ENCODE measurements at regions not wholly inside any gene's neighbourhood (a gene's known extent, or its start where the extent isn't known, plus 50 kb on each side); places are given as distances from the start of the nearest gene placed in this dataset.

DNA sequence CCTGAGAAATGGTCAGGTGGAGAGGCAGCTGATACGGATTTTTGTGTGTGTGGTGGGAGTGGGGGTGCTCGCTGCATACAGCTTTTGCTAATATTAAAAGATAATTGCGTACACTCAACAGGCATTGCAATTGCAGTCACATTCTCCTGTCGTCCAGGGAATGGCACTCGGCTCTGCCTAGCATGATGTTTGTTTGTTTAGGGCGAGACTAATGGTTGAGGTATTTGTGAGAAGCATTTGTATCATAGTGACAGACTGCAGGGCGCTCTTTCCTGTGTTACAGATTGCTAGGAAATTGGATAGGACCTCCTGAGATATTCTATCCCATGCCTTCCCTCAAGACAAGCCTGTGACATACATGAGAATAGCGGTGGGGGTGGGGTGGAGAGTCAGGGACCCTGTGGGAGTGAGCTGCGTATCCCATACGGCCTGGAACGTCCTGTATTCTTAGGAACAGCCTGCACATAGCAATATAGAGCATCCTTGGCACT, 207.4 kb downstream of the SOX4 start:
- Histone ChIP-seq H3K27me3 (replicated peaks in 1 of 2; ENCODE audit: control insufficient read depth in 2 of 2, extremely low read depth in 1 of 2, insufficient read depth in 2 of 2, low read length in 1 of 2) (no peaks in the 10 kb centered on the region), H3K4me1 (ENCODE audit: control insufficient read depth in 1 of 2, extremely low read depth in 1 of 2, insufficient read depth in 2 of 2, low read length in 2 of 2) (no peaks in the 10 kb centered on the region), H3K4me3 (ENCODE audit: control insufficient read depth in 1 of 2, extremely low read depth in 1 of 2, low read length in 1 of 2) (no peak overlapping the region), H3K36me3 (ENCODE audit: control insufficient read depth in 2 of 2, extremely low read depth in 1 of 2, insufficient read depth in 1 of 2, low read length in 1 of 2) (no peaks in the 10 kb centered on the region), H3K27ac (ENCODE audit: low read length) (no peak overlapping the region), H3K9me3 (no peaks in the 10 kb centered on the region)
- ATAC-seq (replicated peaks in 1 of 4) (no peak), DNase-seq (no peak)
- 84% methylated on average over 6 of the region's 11 CpGs for WGBS (ENCODE audit: insufficient coverage)
- CTCF ChIA-PET, result no interaction called here
- H3K36me3 Mint-ChIP-seq, result no peaks in the 10 kb centered on the region
- H3K4me1 Mint-ChIP-seq, result no peaks in the 10 kb centered on the region
- H3K4me3 Mint-ChIP-seq, result no peak overlapping the region
- POLR2A ChIA-PET, result no interaction called here
- no peaks in the 10 kb centered on the region for H3K27me3 Mint-ChIP-seq
- H3K9me3 Mint-ChIP-seq, result peaks cover 0 to 4% (median 0%) of the 10 kb centered on the region in 3 donors
- H3K27ac Mint-ChIP-seq, result no peak overlapping the region

DNA sequence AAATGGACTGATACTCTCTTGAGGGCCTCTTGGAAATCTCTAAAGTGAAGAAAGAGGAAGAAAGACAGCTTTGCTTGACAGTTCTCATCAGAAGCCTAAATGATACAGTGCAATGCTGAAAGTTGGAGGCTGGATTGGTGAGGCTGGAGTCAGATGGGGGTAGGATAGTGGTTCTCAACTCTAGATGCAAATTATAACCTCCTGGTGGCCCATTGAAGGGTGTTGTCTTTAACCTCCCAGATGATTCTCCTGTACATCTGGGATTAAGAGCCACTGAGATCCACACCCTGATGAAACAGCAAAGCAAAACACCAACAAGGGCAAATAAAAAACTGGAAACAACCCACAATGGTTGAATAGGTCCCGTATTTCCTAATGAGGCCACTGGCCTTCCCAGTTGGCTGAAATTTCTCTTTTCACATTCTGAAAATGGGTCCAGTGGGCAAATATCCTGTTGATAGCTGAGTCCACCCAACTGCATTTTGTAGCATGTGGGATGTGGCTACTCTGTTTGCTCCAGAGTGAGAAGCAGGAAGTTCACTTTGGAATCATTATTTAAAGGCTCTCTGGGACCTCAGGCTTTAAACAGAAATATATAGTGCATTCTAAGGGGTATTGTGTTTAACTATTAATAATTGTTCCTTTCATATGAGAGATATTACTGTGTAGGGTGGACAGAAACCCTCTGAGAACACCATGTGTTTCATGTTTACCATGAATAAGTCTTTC, 208.1 kb downstream of the SOX4 start:
- Mint-ChIP-seq H3K36me3 (no peaks in the 10 kb centered on the region), H3K4me1 (no peaks in the 10 kb centered on the region), H3K4me3 (no peak overlapping the region), H3K27ac (no peak overlapping the region), H3K27me3 (no peaks in the 10 kb centered on the region), H3K9me3 (peaks cover 0 to 4% (median 0%) of the 10 kb centered on the region in 3 donors)
- Histone ChIP-seq H3K27me3 (replicated peaks in 1 of 2; ENCODE audit: control insufficient read depth in 2 of 2, extremely low read depth in 1 of 2, insufficient read depth in 2 of 2, low read length in 1 of 2) (no peaks in the 10 kb centered on the region), H3K4me3 (ENCODE audit: control insufficient read depth in 1 of 2, extremely low read depth in 1 of 2, low read length in 1 of 2) (no peak overlapping the region), H3K9me3 (no peaks in the 10 kb centered on the region), H3K4me1 (ENCODE audit: control insufficient read depth in 1 of 2, extremely low read depth in 1 of 2, insufficient read depth in 2 of 2, low read length in 2 of 2) (no peaks in the 10 kb centered on the region), H3K36me3 (ENCODE audit: control insufficient read depth in 2 of 2, extremely low read depth in 1 of 2, insufficient read depth in 1 of 2, low read length in 1 of 2) (no peaks in the 10 kb centered on the region), H3K27ac (ENCODE audit: low read length) (no peak overlapping the region)
- WGBS (ENCODE audit: insufficient coverage), result 78% methylated on average over 1 of the region's 1 CpG
- ATAC-seq (replicated peaks in 1 of 4) (no peak), DNase-seq (no peak)
- CTCF ChIA-PET, result no interaction called here
- POLR2A ChIA-PET, result no interaction called here

DNA sequence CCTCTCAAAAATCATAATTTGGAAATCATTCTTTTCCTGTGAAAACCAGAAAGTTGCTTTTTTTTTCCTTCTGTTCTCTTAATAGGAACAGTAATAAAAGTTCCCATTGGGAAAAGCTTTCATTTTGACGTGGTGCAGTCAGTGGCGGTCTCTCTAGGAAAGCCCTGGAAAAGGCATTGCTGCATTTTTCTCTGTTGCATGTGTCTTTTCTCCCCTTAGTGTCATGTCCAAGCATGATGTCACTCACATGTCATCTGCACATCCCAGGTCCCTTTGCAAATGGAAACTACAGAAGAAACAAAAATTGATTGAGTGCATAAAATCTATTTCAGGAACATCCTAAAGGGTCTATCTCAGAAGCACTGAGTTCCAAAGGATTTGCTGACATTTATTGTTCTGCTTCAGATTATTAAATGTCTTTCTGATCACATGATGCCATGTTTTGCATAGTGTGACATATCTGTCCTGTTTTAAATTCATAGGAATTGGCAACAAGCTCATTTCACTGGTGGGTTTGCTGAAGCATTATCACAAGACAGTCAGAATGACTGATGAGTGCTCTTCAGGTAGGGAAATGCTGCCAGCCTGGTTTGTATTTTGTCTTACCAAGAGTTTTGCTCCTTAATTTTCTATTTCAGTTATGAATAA, 208.7 kb downstream of the SOX4 start:
- no peaks in the 10 kb centered on the region for H3K27me3 ChIP-seq (replicated peaks in 1 of 2; ENCODE audit: control insufficient read depth in 2 of 2, extremely low read depth in 1 of 2, insufficient read depth in 2 of 2, low read length in 1 of 2)
- no peaks in the 10 kb centered on the region for H3K9me3 ChIP-seq
- Mint-ChIP-seq H3K36me3 (no peaks in the 10 kb centered on the region), H3K4me3 (no peak overlapping the region), H3K27ac (no peak overlapping the region), H3K27me3 (no peaks in the 10 kb centered on the region), H3K4me1 (no peaks in the 10 kb centered on the region), H3K9me3 (peaks cover 0 to 4% (median 0%) of the 10 kb centered on the region in 3 donors)
- H3K36me3 ChIP-seq (ENCODE audit: control insufficient read depth in 2 of 2, extremely low read depth in 1 of 2, insufficient read depth in 1 of 2, low read length in 1 of 2), result no peaks in the 10 kb centered on the region
- H3K4me3 ChIP-seq (ENCODE audit: control insufficient read depth in 1 of 2, extremely low read depth in 1 of 2, low read length in 1 of 2), result no peak overlapping the region
- CTCF ChIA-PET, result no interaction called here
- ATAC-seq (replicated peaks in 1 of 4) (no peak), DNase-seq (no peak)
- no CpG with 5 or more reads among the region's 2 CpGs for WGBS (ENCODE audit: insufficient coverage)
- H3K4me1 ChIP-seq (ENCODE audit: control insufficient read depth in 1 of 2, extremely low read depth in 1 of 2, insufficient read depth in 2 of 2, low read length in 2 of 2), result no peaks in the 10 kb centered on the region
- POLR2A ChIA-PET, result no interaction called here
- no peak overlapping the region for H3K27ac ChIP-seq (ENCODE audit: low read length)

DNA sequence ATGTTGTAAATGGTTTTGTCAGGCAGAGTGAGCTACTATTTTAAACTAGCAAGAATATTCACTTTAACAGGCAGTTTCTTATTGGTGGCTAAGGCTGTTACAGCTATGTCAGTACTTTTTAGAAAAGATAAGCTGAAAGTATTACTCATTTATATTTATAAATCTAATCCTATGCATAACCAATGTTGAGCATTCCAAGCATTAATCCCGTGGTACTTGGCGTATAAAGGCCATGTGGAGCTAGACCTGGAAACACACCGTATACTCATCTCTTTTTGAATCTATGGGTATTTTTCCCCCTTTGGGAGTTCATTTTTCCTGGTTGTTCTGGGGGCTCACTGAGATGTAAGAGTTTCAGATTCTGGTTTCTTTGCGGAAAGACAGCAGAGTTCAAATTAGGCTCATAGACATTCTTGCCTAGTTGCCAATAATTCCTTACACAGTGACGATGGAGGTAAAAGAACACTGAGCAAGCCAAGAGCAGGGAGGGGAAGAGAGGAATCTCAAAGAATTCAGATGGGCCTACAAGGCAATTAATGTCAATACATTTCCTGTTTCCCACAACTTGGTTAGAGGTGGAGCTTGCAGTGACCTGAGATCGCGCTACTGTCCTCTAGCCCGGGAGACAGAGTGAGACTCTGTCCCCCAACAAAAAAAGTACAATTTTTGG, 211.5 kb downstream of the SOX4 start:
- no peak overlapping the region for H3K27ac Mint-ChIP-seq
- H3K27me3 Mint-ChIP-seq, result no peaks in the 10 kb centered on the region
- H3K27ac ChIP-seq (ENCODE audit: low read length), result no peak overlapping the region
- DNase-seq (no peak), ATAC-seq (replicated peaks in 1 of 4) (no peak)
- H3K9me3 Mint-ChIP-seq, result no peaks in the 10 kb centered on the region
- H3K4me3 ChIP-seq (ENCODE audit: control insufficient read depth in 1 of 2, extremely low read depth in 1 of 2, low read length in 1 of 2), result no peak overlapping the region
- no peaks in the 10 kb centered on the region for H3K4me1 Mint-ChIP-seq
- no peaks in the 10 kb centered on the region for H3K27me3 ChIP-seq (replicated peaks in 1 of 2; ENCODE audit: control insufficient read depth in 2 of 2, extremely low read depth in 1 of 2, insufficient read depth in 2 of 2, low read length in 1 of 2)
- no peaks in the 10 kb centered on the region for H3K36me3 Mint-ChIP-seq
- WGBS (ENCODE audit: insufficient coverage), result no CpG with 5 or more reads among the region's 8 CpGs
- H3K4me1 ChIP-seq (ENCODE audit: control insufficient read depth in 1 of 2, extremely low read depth in 1 of 2, insufficient read depth in 2 of 2, low read length in 2 of 2), result no peaks in the 10 kb centered on the region
- CTCF ChIA-PET, result interaction anchor here in 1 of 2 donors (0.6 kb wide), 1 partner anchor 260 kb away, joined by 7 read pairs; no protein-coding TSS in a partner anchor
- H3K9me3 ChIP-seq, result no peaks in the 10 kb centered on the region
- POLR2A ChIA-PET, result no interaction called here
- H3K4me3 Mint-ChIP-seq, result no peak overlapping the region
- H3K36me3 ChIP-seq (ENCODE audit: control insufficient read depth in 2 of 2, extremely low read depth in 1 of 2, insufficient read depth in 1 of 2, low read length in 1 of 2), result no peaks in the 10 kb centered on the region

DNA sequence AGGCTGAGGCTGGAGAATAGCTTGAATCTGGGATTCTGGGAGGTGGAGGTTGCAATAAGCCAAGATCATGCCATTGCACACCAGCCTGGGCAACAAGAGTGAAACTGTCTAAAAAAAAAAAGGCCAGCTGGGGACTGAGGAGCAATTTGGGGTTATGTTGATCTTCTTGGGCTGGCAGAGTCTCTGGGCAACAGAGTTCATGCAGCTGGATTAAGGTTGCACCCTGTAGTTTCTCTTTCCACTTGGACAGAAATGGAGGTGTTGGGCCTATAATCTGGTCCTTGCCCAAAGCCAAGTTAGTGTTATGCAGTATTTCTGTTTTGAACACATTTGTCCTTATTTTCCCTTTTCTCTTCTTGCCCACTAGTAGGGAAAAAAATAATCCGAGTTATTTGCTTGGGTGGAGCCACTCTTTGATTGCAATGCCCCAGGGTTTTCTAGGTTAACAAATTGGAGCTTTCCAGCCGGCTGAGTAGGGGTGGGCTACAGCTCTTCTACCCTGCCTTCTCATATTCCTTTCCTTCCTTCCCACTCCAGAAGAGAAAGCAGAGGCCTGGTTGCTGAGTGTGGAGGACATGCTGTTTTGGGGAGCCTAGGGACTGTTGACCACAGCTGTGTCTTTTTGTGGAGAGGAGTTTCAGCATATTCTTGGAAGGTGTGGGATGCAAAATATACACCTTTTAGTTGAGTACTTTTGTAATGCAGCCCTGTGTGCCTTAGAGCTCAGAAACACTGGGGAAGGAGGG, 213.9 kb downstream of the SOX4 start:
- no peaks in the 10 kb centered on the region for H3K27me3 Mint-ChIP-seq
- Histone ChIP-seq H3K27ac (ENCODE audit: low read length) (no peak overlapping the region), H3K4me3 (ENCODE audit: control insufficient read depth in 1 of 2, extremely low read depth in 1 of 2, low read length in 1 of 2) (no peak overlapping the region), H3K4me1 (ENCODE audit: control insufficient read depth in 1 of 2, extremely low read depth in 1 of 2, insufficient read depth in 2 of 2, low read length in 2 of 2) (no peaks in the 10 kb centered on the region), H3K9me3 (no peaks in the 10 kb centered on the region), H3K27me3 (replicated peaks in 1 of 2; ENCODE audit: control insufficient read depth in 2 of 2, extremely low read depth in 1 of 2, insufficient read depth in 2 of 2, low read length in 1 of 2) (no peaks in the 10 kb centered on the region), H3K36me3 (ENCODE audit: control insufficient read depth in 2 of 2, extremely low read depth in 1 of 2, insufficient read depth in 1 of 2, low read length in 1 of 2) (no peaks in the 10 kb centered on the region)
- DNase-seq, result no peak
- ATAC-seq (replicated peaks in 1 of 4), result no peak
- ChIA-PET POLR2A (no interaction called here), CTCF (no interaction called here)
- no peak overlapping the region for H3K27ac Mint-ChIP-seq
- H3K9me3 Mint-ChIP-seq, result no peaks in the 10 kb centered on the region
- H3K36me3 Mint-ChIP-seq, result no peaks in the 10 kb centered on the region
- WGBS (ENCODE audit: insufficient coverage), result no CpG with 5 or more reads among the region's 2 CpGs
- no peak overlapping the region for H3K4me3 Mint-ChIP-seq
- H3K4me1 Mint-ChIP-seq, result no peaks in the 10 kb centered on the region

DNA sequence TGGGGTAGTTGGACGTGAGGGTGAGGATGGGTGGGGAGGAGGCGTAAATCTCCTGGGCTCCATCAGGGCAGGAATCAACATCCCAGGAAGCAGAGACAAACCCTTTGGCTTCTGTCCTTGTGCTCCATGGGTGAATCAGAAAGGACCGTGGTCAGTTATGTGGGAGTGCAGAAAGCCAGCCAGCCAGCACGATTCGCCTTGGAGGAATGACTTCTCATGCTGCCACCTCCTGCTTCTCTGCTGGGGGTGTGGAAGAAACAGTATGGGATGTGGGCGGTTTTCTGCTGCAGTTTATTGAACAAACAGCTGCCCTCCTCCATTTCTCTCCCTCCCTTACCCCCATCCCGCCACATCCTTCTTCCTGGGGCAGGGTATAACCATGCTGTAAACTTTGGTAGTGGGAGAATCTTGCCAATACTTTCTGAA, 214.5 kb downstream of the SOX4 start:
- H3K4me3 Mint-ChIP-seq, result no peak overlapping the region
- H3K27me3 ChIP-seq (replicated peaks in 1 of 2; ENCODE audit: control insufficient read depth in 2 of 2, extremely low read depth in 1 of 2, insufficient read depth in 2 of 2, low read length in 1 of 2), result no peaks in the 10 kb centered on the region
- WGBS (ENCODE audit: insufficient coverage), result 80% methylated on average over 3 of the region's 7 CpGs
- H3K27ac Mint-ChIP-seq, result no peak overlapping the region
- no peak overlapping the region for H3K4me3 ChIP-seq (ENCODE audit: control insufficient read depth in 1 of 2, extremely low read depth in 1 of 2, low read length in 1 of 2)
- no peaks in the 10 kb centered on the region for H3K4me1 ChIP-seq (ENCODE audit: control insufficient read depth in 1 of 2, extremely low read depth in 1 of 2, insufficient read depth in 2 of 2, low read length in 2 of 2)
- no peak for ATAC-seq (replicated peaks in 1 of 4)
- H3K9me3 ChIP-seq, result no peaks in the 10 kb centered on the region
- H3K27me3 Mint-ChIP-seq, result no peaks in the 10 kb centered on the region
- H3K36me3 Mint-ChIP-seq, result no peaks in the 10 kb centered on the region
- H3K4me1 Mint-ChIP-seq, result no peaks in the 10 kb centered on the region
- POLR2A ChIA-PET, result interaction anchor here in 1 of 2 donors (0.7 kb wide), 1 partner anchor 12 kb away, joined by 6 read pairs; no protein-coding TSS in a partner anchor
- no peak overlapping the region for H3K27ac ChIP-seq (ENCODE audit: low read length)
- no peaks in the 10 kb centered on the region for H3K36me3 ChIP-seq (ENCODE audit: control insufficient read depth in 2 of 2, extremely low read depth in 1 of 2, insufficient read depth in 1 of 2, low read length in 1 of 2)
- DNase-seq, result no peak
- H3K9me3 Mint-ChIP-seq, result no peaks in the 10 kb centered on the region
- CTCF ChIA-PET, result no interaction called here

All from T-cell (primary cell).